ENCODE measurements at regions not wholly inside any gene's neighbourhood (a gene's known extent, or its start where the extent isn't known, plus 50 kb on each side); places are given as distances from the start of the nearest gene placed in this dataset.
"Not testable (repeated sequence)": the region's sequence is repeated elsewhere in the genome, so short reads cannot be mapped to it uniquely, and the experiment has no call there.

- no peak for DNase-seq
Measured at GRCh38 chr22:48717076-48717810, 1110.4 kb downstream of the BRD1 start.

GRCh38 chr22:48716154-48716553 is 1111.5 kb downstream of the BRD1 start:
- not testable (repeated sequence) for DNase-seq

GRCh38 chr22:48715511-48715910 is 1112.2 kb downstream of the BRD1 start:
- no peak for DNase-seq

GRCh38 chr22:48714231-48714630 is 1113.4 kb downstream of the BRD1 start:
- DNase-seq, result no peak

GRCh38 chr22:48713272-48714205 is 1114.1 kb downstream of the BRD1 start:
- DNase-seq, result no peak

GRCh38 chr22:48712558-48713271 is 1115.0 kb downstream of the BRD1 start:
- DNase-seq, result no peak

- DNase-seq, result no peak
Measured at GRCh38 chr22:48711669-48712068, 1116.0 kb downstream of the BRD1 start.

GRCh38 chr22:48711031-48711431 is 1116.6 kb downstream of the BRD1 start:
- DNase-seq, result no peak

- no peak for DNase-seq
Measured at GRCh38 chr22:48710410-48710809, 1117.3 kb downstream of the BRD1 start.

GRCh38 chr22:48709976-48710375 is 1117.7 kb downstream of the BRD1 start:
- no peak for DNase-seq

GRCh38 chr22:48709453-48709852 is 1118.2 kb downstream of the BRD1 start:
- no peak for DNase-seq

- DNase-seq, result no peak
Measured at GRCh38 chr22:48708558-48709245, 1119.0 kb downstream of the BRD1 start.

- DNase-seq, result no peak
Measured at GRCh38 chr22:48707763-48708557, 1119.7 kb downstream of the BRD1 start.

- no peak for DNase-seq
Measured at GRCh38 chr22:48706934-48707762, 1120.5 kb downstream of the BRD1 start.

GRCh38 chr22:48705917-48706605 is 1121.6 kb downstream of the BRD1 start:
- no peak for DNase-seq

- no peak for DNase-seq
Measured at GRCh38 chr22:48705159-48705916, 1122.3 kb downstream of the BRD1 start.

- DNase-seq, result no peak
Measured at GRCh38 chr22:48704335-48704734, 1123.3 kb downstream of the BRD1 start.

- DNase-seq, result no peak
Measured at GRCh38 chr22:48703265-48703941, 1124.3 kb downstream of the BRD1 start.

Data from GOT3 (cell line).